RWPE2 (cell line): ENCODE measurements at regions not wholly inside any gene's neighbourhood (a gene's known extent, or its start where the extent isn't known, plus 50 kb on each side); places are given as distances from the start of the nearest gene placed in this dataset.

ENCODE experiments used
- ATAC-seq: fragments of 200-7000 bp; cut with Tn5 transposase; 3 replicates; pipeline ENCODE4 v1.9.1; 2021; ENCODE audit warnings: low read depth
- DNase-seq: peaks from one replicate; pipeline ENCODE4 v3.0.0-alpha.2; 2020; ENCODE audit warnings: low spot score
- H3K27ac ChIP-seq: fragments of 450-650 bp; 2 replicates; pipeline ENCODE4 v1.5.1; 2017; ENCODE audit warnings: mild to moderate bottlenecking; ENCODE audit not compliant: poor library complexity, severe bottlenecking
- H3K27me3 ChIP-seq: fragments of 250-450 bp; sonication (Bioruptor Pico); 2 replicates; pipeline ENCODE4 v1.5.1; 2021; ENCODE audit warnings: mild to moderate bottlenecking, moderate library complexity; ENCODE audit not compliant: insufficient read depth, poor library complexity, severe bottlenecking
- H3K36me3 ChIP-seq: fragments of 250-450 bp; sonication (Bioruptor Pico); 2 replicates; pipeline ENCODE4 v1.5.1; 2020; ENCODE audit warnings: low read depth, mild to moderate bottlenecking, moderate library complexity
- H3K4me1 ChIP-seq: fragments of 250-450 bp; sonication (Bioruptor Pico); 2 replicates; pipeline ENCODE4 v1.5.1; 2021; ENCODE audit warnings: mild to moderate bottlenecking, moderate library complexity; ENCODE audit not compliant: insufficient read depth, poor library complexity, severe bottlenecking
- H3K4me3 ChIP-seq: fragments of 250-450 bp; sonication (Bioruptor Pico); 2 replicates; pipeline ENCODE4 v1.5.1; 2021; ENCODE audit warnings: mild to moderate bottlenecking, moderate library complexity; ENCODE audit not compliant: severe bottlenecking
- H3K9me3 ChIP-seq: fragments of 250-450 bp; sonication (Bioruptor Pico); 2 replicates; pipeline ENCODE4 v1.5.1; 2021; ENCODE audit warnings: mild to moderate bottlenecking, moderate library complexity; ENCODE audit not compliant: severe bottlenecking
- TF ChIP-seq, protein P1 (sequence below): fragments of 450-650 bp; IDR thresholded peaks from one replicate; pipeline ENCODE4 v1.5.1; 2017; ENCODE audit warnings: mild to moderate bottlenecking, moderate library complexity; ENCODE audit not compliant: poor library complexity, severe bottlenecking

GRCh38 chr21:35850029-35850428, 210.3 kb downstream of the SETD4 start:
- Histone ChIP-seq H3K9me3 (no peaks in the 10 kb centered on the region), H3K27ac (no peak overlapping the region), H3K4me3 (no peak overlapping the region), H3K4me1 (no peaks in the 10 kb centered on the region), H3K36me3 (no peaks in the 10 kb centered on the region), H3K27me3 (no peaks in the 10 kb centered on the region)
- no peak for ATAC-seq
- TF ChIP-seq, protein P1, sequence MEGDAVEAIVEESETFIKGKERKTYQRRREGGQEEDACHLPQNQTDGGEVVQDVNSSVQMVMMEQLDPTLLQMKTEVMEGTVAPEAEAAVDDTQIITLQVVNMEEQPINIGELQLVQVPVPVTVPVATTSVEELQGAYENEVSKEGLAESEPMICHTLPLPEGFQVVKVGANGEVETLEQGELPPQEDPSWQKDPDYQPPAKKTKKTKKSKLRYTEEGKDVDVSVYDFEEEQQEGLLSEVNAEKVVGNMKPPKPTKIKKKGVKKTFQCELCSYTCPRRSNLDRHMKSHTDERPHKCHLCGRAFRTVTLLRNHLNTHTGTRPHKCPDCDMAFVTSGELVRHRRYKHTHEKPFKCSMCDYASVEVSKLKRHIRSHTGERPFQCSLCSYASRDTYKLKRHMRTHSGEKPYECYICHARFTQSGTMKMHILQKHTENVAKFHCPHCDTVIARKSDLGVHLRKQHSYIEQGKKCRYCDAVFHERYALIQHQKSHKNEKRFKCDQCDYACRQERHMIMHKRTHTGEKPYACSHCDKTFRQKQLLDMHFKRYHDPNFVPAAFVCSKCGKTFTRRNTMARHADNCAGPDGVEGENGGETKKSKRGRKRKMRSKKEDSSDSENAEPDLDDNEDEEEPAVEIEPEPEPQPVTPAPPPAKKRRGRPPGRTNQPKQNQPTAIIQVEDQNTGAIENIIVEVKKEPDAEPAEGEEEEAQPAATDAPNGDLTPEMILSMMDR: no peak
- DNase-seq: no peak

DNA sequence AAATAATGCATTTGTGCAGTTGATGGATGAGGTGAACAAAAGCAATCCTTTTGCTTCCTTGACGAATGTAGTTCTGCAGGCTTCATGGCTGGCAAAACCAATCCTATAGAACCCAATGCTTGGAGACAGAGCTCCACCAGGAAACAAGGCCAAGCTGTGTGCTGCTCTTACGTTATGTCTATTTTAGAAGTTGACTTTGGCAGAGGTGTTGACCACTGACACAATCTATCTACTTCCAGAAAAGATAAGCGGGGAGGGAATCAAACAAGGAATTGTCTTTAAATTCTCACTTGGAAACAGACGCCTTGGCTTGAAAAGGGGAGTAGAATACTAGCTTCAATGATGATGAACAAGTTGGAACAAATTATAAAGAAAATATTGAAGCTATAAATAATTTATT, 211.2 kb downstream of the SETD4 start:
- no peaks in the 10 kb centered on the region for H3K4me1 ChIP-seq
- no peaks in the 10 kb centered on the region for H3K9me3 ChIP-seq
- ATAC-seq (no peak), DNase-seq (no peak)
- TF ChIP-seq, protein P1: no peak
- H3K27ac ChIP-seq: no peak overlapping the region
- H3K27me3 ChIP-seq: no peaks in the 10 kb centered on the region
- no peak overlapping the region for H3K4me3 ChIP-seq
- H3K36me3 ChIP-seq: no peaks in the 10 kb centered on the region

- no peak overlapping the region for H3K27ac ChIP-seq
- no peaks in the 10 kb centered on the region for H3K27me3 ChIP-seq
- H3K36me3 ChIP-seq: no peaks in the 10 kb centered on the region
- H3K4me3 ChIP-seq: no peak overlapping the region
- no peaks in the 10 kb centered on the region for H3K4me1 ChIP-seq
- H3K9me3 ChIP-seq: no peaks in the 10 kb centered on the region
- no peak for DNase-seq
- ATAC-seq: no peak
- TF ChIP-seq, protein P1: no peak
These were observed 216.2 kb downstream of the SETD4 start for GRCh38 chr21:35843911-35844667.

- Histone ChIP-seq H3K4me3 (no peak overlapping the region), H3K9me3 (no peaks in the 10 kb centered on the region), H3K36me3 (no peaks in the 10 kb centered on the region), H3K4me1 (no peaks in the 10 kb centered on the region), H3K27me3 (no peaks in the 10 kb centered on the region), H3K27ac (no peak overlapping the region)
- ATAC-seq: no peak
- TF ChIP-seq, protein P1: no peak
- no peak for DNase-seq
These were observed 219.4 kb downstream of the SETD4 start for GRCh38 chr21:35840949-35841348.

GRCh38 chr21:35840197-35840799, 220.0 kb downstream of the SETD4 start:
- DNase-seq (no peak), ATAC-seq (no peak)
- Histone ChIP-seq H3K4me1 (no peaks in the 10 kb centered on the region), H3K4me3 (no peak overlapping the region), H3K9me3 (no peaks in the 10 kb centered on the region), H3K27me3 (no peaks in the 10 kb centered on the region), H3K36me3 (no peaks in the 10 kb centered on the region), H3K27ac (no peak overlapping the region)
- TF ChIP-seq, protein P1: peak; percentile 91
